ENCODE measurements at regions not wholly inside any gene's neighbourhood (a gene's known extent, or its start where the extent isn't known, plus 50 kb on each side); places are given as distances from the start of the nearest gene placed in this dataset.

DNA sequence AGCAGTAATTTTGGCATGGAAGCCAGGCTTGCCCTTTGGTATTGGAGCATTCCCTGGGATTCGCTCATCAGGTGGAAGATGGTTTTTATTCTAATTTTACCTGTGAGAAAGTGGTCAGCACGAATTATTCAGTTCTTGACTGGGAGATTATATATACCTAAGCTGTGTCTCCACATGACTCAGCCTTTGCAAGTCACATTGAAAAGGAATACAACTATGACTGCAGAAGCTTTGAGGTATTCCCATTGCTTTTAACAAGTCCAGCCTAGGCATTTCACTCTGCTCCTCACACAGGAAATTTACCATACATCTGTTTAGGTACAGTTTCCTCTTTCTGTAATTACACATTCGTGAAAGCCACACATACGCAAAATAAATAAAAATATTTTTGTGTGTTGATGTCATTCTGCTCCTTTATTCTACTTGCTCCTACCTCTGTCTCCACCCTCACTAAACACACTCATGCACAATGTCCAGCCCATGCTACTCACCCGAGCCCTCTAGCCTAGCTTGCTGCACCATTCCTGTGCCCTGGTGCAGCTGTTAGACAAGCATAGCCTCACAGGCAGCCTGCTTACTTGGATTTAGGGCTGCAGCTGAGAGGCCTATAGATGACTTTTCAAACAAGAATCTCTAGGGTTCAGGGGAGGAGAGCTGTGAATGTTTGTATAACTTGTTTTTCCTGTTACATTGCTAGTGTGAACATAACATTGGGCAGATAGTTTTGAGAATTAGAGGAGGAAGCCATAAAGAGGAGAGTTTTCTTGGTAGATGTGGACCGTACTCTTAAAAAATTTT is 504.4 kb upstream of the FAT1 start:
- Histone ChIP-seq H3K4me3 (no peak overlapping the region), H3K36me3 (ENCODE audit: low read depth) (no peaks in the 10 kb centered on the region), H3K9me3 (no peaks in the 10 kb centered on the region), H3K4me1 (ENCODE audit: low read depth) (no peaks in the 10 kb centered on the region)
- TF ChIP-seq, protein P1, sequence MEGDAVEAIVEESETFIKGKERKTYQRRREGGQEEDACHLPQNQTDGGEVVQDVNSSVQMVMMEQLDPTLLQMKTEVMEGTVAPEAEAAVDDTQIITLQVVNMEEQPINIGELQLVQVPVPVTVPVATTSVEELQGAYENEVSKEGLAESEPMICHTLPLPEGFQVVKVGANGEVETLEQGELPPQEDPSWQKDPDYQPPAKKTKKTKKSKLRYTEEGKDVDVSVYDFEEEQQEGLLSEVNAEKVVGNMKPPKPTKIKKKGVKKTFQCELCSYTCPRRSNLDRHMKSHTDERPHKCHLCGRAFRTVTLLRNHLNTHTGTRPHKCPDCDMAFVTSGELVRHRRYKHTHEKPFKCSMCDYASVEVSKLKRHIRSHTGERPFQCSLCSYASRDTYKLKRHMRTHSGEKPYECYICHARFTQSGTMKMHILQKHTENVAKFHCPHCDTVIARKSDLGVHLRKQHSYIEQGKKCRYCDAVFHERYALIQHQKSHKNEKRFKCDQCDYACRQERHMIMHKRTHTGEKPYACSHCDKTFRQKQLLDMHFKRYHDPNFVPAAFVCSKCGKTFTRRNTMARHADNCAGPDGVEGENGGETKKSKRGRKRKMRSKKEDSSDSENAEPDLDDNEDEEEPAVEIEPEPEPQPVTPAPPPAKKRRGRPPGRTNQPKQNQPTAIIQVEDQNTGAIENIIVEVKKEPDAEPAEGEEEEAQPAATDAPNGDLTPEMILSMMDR (IDR thresholded peaks at IDR 0.05) = no peak
- ATAC-seq (no peak), DNase-seq (no peak)
- intact Hi-C loops (cut with DNase I, micrococcal nuclease) = no loop called here

DNA sequence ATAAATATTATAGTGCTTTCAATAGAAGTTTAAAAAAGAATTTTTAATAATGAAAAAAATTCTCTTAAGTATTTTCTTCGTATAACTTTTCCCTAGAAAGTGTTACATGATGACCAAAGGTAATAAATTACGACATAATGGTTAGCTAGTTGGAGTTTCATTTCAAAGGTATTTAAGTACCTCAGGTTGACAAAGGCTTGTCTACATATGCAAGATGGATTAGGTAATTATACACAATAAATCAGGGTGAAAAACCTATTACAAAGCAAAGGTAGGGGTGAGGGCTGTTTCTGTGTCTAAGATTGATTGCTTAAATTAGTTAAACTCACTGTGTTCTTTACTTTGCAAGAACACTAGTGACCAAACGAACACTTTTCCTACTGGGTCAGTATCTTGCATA is 508.5 kb upstream of the FAT1 start:
- H3K36me3 ChIP-seq (ENCODE audit: low read depth) = no peaks in the 10 kb centered on the region
- no peak for DNase-seq
- H3K4me3 ChIP-seq = no peak overlapping the region
- no peaks in the 10 kb centered on the region for H3K9me3 ChIP-seq
- TF ChIP-seq, protein P1 (IDR thresholded peaks at IDR 0.05) = no peak
- intact Hi-C loops (cut with DNase I, micrococcal nuclease) = no loop called here
- no peaks in the 10 kb centered on the region for H3K4me1 ChIP-seq (ENCODE audit: low read depth)
- no peak for ATAC-seq

DNA sequence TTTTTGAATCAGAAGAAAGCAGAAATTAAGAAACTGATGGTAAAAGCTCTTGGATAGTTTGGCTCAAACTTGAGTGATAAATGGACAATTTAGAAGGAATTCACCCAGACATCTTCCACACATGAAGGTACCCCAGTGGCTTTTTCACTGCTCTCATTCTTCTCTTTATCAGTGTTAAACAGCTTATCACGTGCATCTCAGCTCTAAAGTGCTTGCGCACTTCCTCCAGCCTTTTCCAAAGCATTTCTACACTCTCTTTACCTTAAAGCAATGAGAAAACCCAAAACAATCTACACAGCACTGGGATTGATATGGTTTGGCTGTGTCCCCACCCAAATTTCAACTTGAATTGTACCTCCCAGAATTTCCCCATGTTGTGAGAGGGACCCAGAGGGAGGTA is 509.1 kb upstream of the FAT1 start:
- no peak for DNase-seq
- ATAC-seq = no peak
- Histone ChIP-seq H3K9me3 (no peaks in the 10 kb centered on the region), H3K36me3 (ENCODE audit: low read depth) (no peaks in the 10 kb centered on the region), H3K4me3 (no peak overlapping the region), H3K4me1 (ENCODE audit: low read depth) (no peaks in the 10 kb centered on the region)
- TF ChIP-seq, protein P1 (IDR thresholded peaks at IDR 0.05) = no peak
- intact Hi-C loops (cut with DNase I, micrococcal nuclease) = no loop called here

DNA sequence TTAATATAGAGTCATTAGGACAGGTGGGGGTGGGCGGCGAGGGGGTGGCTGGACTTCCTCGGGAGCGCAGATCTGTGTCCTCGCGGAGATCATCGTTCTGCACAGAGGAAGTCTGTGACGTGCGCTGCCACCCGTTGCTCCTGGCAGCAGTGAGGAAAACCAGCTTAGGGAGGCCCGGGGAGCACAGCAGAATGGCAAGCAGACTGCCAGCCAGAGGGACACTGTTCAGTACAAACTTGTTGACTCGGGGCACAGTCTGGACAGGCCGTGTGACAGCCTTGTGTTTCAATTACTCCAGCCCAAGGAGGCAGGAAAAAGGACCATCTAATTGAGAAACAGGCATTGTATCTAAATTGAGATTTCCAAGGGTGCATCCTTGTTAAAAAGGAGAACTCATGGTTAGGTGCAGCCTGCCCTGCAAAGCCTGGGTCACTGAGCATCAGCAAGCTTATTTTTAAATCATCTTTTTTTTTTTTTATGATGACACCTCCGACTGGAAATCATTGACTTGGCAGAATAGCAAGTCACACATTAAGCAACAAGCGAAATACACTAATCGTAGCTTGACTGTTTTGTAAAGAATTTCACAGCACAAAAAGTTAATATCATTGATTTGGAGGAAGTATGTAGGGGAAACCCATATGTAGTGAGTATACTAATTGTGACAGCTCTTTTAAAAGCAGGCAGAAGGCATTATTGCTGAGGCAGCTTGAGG is 512.0 kb upstream of the FAT1 start:
- TF ChIP-seq, protein P1 (IDR thresholded peaks at IDR 0.05) = no peak
- no peak for ATAC-seq
- DNase-seq = no peak
- intact Hi-C loops (cut with DNase I, micrococcal nuclease) = no loop called here
- no peak overlapping the region for H3K4me3 ChIP-seq
- no peaks in the 10 kb centered on the region for H3K4me1 ChIP-seq (ENCODE audit: low read depth)
- H3K9me3 ChIP-seq = no peaks in the 10 kb centered on the region
- no peaks in the 10 kb centered on the region for H3K36me3 ChIP-seq (ENCODE audit: low read depth)

DNA sequence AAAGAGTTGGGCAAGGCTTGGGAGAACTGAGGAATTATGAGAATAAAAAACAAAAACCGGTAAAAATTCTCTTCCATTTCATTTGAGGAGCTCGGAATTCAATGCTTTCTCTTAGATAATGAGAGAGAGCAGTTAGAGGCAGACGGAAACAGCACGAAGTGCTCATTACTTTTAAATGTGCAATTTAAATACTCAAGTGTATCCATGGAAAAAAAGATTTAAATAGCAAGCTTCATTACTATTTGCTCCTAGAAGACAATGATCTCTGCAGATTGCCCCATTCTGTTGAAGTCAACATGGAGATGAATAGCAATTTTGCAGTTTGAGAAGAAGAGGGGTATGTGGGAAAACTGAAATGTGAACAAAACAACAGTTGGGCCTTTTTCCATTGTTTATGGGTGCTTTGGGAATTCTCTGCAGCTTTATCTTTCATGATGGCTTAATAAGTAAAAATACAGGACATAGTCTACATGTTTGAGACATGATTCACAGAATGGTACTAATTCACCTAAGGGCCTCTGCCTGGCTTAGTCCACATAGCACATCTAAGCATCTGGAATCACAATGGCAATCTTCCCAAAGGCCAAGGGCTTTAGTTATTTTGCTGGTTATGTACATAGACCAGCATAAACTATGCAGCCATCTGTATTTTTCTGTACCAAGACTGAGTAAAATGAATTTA is 512.7 kb upstream of the FAT1 start:
- Histone ChIP-seq H3K36me3 (ENCODE audit: low read depth) (no peaks in the 10 kb centered on the region), H3K4me3 (no peak overlapping the region), H3K4me1 (ENCODE audit: low read depth) (no peaks in the 10 kb centered on the region), H3K9me3 (no peaks in the 10 kb centered on the region)
- TF ChIP-seq, protein P1 (IDR thresholded peaks at IDR 0.05) = no peak
- ATAC-seq (no peak), DNase-seq (no peak)
- intact Hi-C loops (cut with DNase I, micrococcal nuclease) = no loop called here
